Activated CD4-positive, alpha-beta T cell treated with anti-CD3 and anti-CD28 coated beads, Interleukin-2, amount 10 ng/mL, durations not matched to agents 24 days and 14 days (primary cell): ENCODE measurements at regions not wholly inside any gene's neighbourhood (a gene's known extent, or its start where the extent isn't known, plus 50 kb on each side); places are given as distances from the start of the nearest gene placed in this dataset.
"Not testable (repeated sequence)": the region's sequence is repeated elsewhere in the genome, so short reads cannot be mapped to it uniquely, and the experiment has no call there.

Experiments used
- DNase-seq: peaks from one replicate; pipeline ENCODE4 v3.0.0; 2022
- H3K27ac Mint-ChIP-seq: one replicate; pipeline ENCODE4 v1.8.0; 2022; ENCODE audit warnings: mild to moderate bottlenecking, mixed read lengths
- H3K27me3 Mint-ChIP-seq: one replicate; pipeline ENCODE4 v1.8.0; 2022; ENCODE audit warnings: mixed read lengths
- H3K36me3 Mint-ChIP-seq: one replicate; pipeline ENCODE4 v1.8.0; 2022; ENCODE audit warnings: low read depth, mild to moderate bottlenecking, mixed read lengths
- H3K4me1 Mint-ChIP-seq: one replicate; pipeline ENCODE4 v1.8.0; 2021; ENCODE audit warnings: mixed read lengths
- H3K4me3 Mint-ChIP-seq: one replicate; pipeline ENCODE4 v1.8.0; 2022; ENCODE audit warnings: mild to moderate bottlenecking, moderate library complexity, mixed read lengths
- H3K9me3 Mint-ChIP-seq: one replicate; pipeline ENCODE4 v1.8.0; 2021; ENCODE audit warnings: mixed read lengths
- intact Hi-C: fragments of 100-400 bp; cut with micrococcal nuclease; formaldehyde crosslinking; loops from one replicate; pipeline ENCODE4 v1.15.1; 2023

DNA sequence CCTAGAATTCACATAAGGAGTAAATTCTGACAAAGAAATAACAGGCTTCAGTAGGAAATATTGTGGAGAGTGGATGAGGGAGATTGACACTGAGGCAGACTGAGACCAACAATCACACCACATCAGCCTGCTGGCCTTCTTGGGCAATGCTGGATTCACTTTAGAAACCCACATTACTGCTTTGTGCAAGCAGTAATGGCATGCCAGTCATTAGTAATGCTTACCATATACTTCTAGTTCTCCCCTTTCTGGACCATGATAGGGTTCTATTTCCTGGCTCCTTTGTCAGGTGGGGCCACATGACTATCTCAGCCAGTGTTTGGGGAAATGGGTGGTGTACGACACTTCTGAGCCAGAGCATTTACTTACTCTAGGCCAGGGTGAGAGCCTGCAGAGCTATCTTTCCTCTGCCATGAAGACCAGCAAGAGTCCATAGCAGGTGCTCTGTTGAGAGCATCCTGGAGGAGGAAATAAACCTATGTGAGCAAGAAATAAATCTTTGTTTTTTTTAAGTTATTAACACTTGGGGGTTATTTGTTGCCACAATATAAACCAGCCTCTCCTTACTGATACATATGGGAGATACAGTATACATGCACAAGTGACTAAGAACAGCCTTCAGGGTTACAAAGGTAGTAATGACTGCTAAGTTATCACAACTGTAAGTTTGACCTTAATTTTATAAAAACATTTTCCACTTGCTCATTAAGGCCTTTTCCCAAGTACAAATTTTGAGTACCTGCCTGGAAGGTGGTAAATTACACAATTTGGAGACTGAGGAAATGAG lies 89.3 kb upstream of the TANK start:
- H3K27ac Mint-ChIP-seq: no peak overlapping the region
- peaks cover 16% of the 10 kb centered on the region for H3K9me3 Mint-ChIP-seq
- H3K4me1 Mint-ChIP-seq: peaks cover 21% of the 10 kb centered on the region
- H3K36me3 Mint-ChIP-seq: peaks cover 9% of the 10 kb centered on the region
- no peak for DNase-seq
- peaks cover 3% of the 10 kb centered on the region for H3K27me3 Mint-ChIP-seq
- no peak overlapping the region for H3K4me3 Mint-ChIP-seq
- intact Hi-C loops: no loop called here

DNA sequence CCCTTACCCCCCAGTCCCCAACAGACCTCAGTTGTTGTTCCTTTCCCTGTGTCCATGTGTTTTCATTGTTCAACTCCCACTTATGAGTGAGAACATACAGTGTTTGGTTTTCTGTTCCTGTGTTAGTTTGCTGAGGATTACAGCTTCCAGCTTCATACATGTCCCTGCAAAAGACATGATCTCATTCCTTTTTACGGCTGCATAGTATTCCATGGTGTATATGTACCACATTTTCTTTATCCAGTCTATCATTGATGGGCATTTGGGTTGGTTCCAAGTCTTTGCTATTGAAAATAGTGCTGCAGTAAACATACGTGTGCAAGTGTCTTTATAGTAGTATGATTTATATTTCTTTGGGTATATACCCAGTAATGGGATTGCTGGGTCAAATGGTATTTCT lies 87.8 kb upstream of the TANK start:
- H3K36me3 Mint-ChIP-seq, intact Hi-C loops, H3K27me3 Mint-ChIP-seq, DNase-seq, H3K27ac Mint-ChIP-seq, H3K4me3 Mint-ChIP-seq: not testable (repeated sequence)
- Mint-ChIP-seq H3K4me1 (peaks cover 32% of the 10 kb centered on the region), H3K9me3 (peaks cover 16% of the 10 kb centered on the region)

DNA sequence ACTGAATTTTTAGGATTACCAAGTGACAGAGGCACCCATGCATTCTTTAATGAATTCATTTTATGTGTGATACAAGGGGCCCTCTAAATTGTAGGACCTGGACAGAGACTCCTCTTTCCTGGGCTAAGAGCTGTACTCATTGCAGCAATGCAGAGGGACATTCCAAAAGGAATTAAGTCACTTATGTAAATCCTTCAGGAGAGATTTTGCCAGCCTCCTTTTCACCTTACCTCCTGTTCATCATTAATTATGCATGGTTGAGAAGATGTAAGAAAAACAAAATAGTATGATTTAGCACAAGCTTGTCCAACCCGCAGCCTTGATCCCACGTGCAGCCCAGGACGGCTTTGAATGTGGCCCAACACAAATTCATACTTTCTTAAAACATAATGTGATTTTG lies 84.5 kb upstream of the TANK start:
- no peak for DNase-seq
- intact Hi-C loops: loop anchor here (2.0 to 5.0 kb wide), 8 partner anchors 558 to 1168 kb away; partner anchors contain the start of gene DPP4
- Mint-ChIP-seq H3K9me3 (peaks cover 20% of the 10 kb centered on the region), H3K27ac (no peak overlapping the region), H3K4me3 (no peak overlapping the region), H3K36me3 (peaks cover 9% of the 10 kb centered on the region), H3K4me1 (peaks cover 49% of the 10 kb centered on the region), H3K27me3 (no peaks in the 10 kb centered on the region)

DNA sequence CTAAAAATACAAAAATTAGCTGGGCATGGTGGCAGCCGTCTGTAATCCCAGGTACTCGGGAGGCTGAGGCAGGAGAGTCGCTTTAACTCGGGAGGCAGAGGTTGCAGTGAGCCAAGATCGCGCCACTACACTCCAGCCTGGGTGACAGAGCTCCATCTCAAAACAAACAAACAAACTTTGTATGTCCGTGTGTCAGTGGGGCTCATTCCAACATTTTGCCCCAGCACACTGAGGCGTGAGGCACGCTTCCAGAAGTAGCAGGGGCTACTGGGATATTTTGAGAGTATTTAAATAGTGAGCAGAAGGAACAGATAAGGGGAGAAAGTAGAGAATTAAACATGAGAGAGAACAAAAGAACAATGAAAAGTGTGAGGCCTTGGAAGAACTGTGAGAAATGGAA lies 83.3 kb upstream of the TANK start:
- Mint-ChIP-seq H3K4me3 (peak overlapping the region; percentile 40), H3K4me1 (peaks cover 47% of the 10 kb centered on the region)

DNA sequence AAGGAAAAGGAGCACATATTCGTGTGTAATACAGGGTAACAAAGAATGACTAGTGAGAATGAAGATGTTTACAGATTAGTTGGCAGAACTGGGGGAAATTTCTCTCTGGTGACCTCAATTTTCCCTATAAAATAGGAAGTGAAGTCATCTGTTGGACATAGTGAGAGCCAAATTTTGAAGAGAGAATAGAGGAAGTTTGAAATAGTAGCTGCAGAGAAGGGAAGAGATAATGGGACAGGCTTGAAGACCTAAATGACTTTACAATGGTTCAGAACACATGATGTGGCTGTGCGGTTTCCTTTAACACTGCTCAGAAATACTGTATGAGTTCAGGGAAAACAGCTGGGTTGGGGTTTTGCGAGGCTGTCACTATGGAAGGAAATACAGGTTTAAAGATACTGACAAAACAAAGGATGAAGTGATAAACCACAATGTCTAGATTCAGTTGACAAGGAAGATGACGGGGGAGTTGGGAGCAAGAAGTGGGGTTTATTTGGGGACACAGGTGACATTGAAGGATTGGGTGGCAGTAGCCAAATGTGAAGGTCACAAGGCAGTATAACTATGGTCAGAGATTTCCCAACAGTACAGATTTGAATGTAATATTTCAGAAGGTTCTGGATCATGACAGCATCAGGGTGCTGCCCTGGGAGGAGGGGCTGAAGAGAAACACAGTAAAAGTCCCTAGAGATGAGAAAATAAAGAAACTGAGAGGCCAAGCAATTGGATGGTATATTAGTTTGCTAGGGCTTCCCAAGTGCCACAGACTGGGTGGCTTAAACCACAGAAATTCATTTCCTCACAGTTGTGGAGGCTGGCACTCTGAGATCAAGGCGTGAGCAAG lies 82.6 kb upstream of the TANK start:
- Mint-ChIP-seq H3K4me1 (peaks cover 50% of the 10 kb centered on the region), H3K4me3 (peak overlapping the region; percentile 40), H3K27ac (peak overlapping the region; percentile 90), H3K27me3 (no peaks in the 10 kb centered on the region), H3K36me3 (peaks cover 9% of the 10 kb centered on the region), H3K9me3 (peaks cover 15% of the 10 kb centered on the region)
- DNase-seq: peak; percentile 95
- intact Hi-C loops: loop anchor here (1.0 to 5.0 kb wide), 18 partner anchors 10 to 1170 kb away; partner anchors contain the start of genes DPP4 and TANK

More for the DNA sequence above, 83.3 kb upstream of the TANK start:
- Mint-ChIP-seq H3K9me3 (peaks cover 20% of the 10 kb centered on the region), H3K27ac (peak overlapping the region; percentile 90), H3K27me3 (no peaks in the 10 kb centered on the region), H3K36me3 (peaks cover 9% of the 10 kb centered on the region)
- intact Hi-C loops: loop anchor here (1.0 to 5.0 kb wide), 16 partner anchors 27 to 1170 kb away; partner anchors contain the start of genes DPP4 and TANK
- peak; percentile 67 for DNase-seq

DNA sequence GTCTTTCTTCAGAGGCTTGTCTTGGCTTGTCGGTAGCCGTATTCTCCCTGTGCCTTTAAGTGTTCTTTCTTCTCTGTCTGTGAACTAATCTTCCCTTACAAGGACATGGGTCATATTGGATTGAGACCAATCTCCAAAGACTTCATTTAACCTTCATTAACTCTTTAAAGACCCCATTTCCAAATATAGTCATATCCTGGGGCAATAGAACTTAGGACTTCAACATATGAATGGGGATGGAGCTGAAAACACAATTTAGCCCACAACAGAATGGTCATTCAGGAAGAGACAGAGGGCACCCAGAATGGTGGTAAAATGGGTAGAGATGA lies 82.1 kb upstream of the TANK start:
- Mint-ChIP-seq H3K36me3 (peaks cover 6% of the 10 kb centered on the region), H3K9me3 (peaks cover 12% of the 10 kb centered on the region), H3K4me1 (peaks cover 50% of the 10 kb centered on the region), H3K4me3 (peak overlapping the region; percentile 40), H3K27ac (peak overlapping the region; percentile 90), H3K27me3 (no peaks in the 10 kb centered on the region)
- DNase-seq: no peak
- intact Hi-C loops: loop anchor here (1.0 to 5.0 kb wide), 9 partner anchors 9 to 1171 kb away; partner anchors contain the start of gene DPP4

DNA sequence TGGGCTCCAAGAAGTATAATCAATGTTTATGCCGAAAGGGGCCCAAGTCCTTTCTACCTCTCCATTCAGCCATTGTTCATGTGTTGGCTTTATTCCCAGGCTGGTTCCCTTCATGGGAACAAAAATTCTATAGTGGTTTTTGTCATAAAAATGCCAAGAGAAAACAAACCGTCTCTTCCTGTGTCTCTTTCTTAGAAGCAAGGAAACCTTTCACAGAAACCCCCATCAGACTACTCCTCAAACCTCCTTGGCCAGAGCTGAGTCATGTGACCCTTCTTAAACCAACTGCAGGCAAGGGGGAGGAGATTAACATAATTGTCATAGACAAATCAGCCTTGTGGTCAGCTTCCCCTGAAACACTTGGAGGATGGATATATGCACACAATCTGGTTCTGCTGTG lies 75.1 kb upstream of the TANK start:
- H3K4me3 Mint-ChIP-seq: peak overlapping the region; percentile 10
- peaks cover 6% of the 10 kb centered on the region for H3K36me3 Mint-ChIP-seq
- peaks cover 36% of the 10 kb centered on the region for H3K4me1 Mint-ChIP-seq
- intact Hi-C loops: no loop called here
- peaks cover 9% of the 10 kb centered on the region for H3K9me3 Mint-ChIP-seq
- H3K27me3 Mint-ChIP-seq: no peaks in the 10 kb centered on the region
- no peak for DNase-seq
- no peak overlapping the region for H3K27ac Mint-ChIP-seq

DNA sequence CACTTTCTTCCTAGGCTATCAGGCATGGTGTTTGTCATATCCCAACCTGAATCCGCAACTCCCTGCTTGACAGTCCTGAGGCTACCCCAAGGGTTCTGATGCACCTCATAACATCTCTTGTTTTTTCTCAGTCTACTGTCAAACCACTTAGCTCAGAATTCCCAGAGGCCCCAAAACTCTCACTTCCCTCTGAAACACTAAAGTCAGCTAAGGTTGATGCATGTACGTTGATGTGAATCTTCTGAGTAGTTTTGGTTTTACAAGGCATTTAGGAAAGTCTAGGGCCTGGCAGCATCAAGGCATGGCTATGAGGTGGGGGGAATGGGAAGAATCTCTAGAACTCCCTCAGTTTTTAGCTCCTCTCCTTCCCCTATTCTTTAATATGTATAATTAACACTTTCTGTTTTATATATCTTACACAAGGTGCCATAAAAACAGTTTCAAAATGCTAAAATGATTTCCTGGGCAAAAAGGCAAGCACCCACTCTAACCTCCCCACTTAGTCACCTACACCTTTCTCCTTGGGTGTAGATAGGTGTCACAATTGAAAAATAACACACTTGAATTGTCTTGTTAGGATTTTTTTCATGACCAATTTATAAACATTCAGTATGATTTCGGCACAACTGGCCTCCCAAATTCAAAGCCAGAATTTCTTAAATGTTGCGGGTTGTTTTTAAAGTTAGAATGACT lies 71.4 kb upstream of the TANK start:
- no peaks in the 10 kb centered on the region for H3K27me3 Mint-ChIP-seq
- peak overlapping the region; percentile 14 for H3K27ac Mint-ChIP-seq
- peak overlapping the region; percentile 16 for H3K4me3 Mint-ChIP-seq

DNA sequence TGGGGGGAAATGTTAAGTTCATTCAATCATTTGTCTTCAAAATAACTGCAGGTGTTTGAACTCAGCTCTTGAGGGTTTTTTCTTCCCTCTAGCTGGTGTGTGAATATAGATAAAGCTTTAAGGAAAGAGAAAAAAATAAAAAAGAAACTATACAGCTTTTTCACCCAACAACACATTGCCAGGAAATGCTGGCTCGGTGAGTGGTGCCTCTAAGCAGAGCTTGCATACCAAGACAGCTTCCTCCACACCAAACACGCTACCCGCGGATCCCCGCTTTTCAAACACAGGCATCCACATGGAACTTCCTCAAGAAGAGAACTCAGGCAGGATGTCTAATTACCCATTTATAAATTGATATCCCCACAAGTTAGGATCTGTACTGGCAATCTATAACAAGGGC lies 69.8 kb upstream of the TANK start:
- Mint-ChIP-seq H3K4me1 (peaks cover 49% of the 10 kb centered on the region), H3K27ac (peak overlapping the region; percentile 88)

More for the DNA sequence above, 71.4 kb upstream of the TANK start:
- intact Hi-C loops: no loop called here
- Mint-ChIP-seq H3K4me1 (peaks cover 46% of the 10 kb centered on the region), H3K9me3 (peaks cover 9% of the 10 kb centered on the region), H3K36me3 (peaks cover 5% of the 10 kb centered on the region)
- no peak for DNase-seq

DNA sequence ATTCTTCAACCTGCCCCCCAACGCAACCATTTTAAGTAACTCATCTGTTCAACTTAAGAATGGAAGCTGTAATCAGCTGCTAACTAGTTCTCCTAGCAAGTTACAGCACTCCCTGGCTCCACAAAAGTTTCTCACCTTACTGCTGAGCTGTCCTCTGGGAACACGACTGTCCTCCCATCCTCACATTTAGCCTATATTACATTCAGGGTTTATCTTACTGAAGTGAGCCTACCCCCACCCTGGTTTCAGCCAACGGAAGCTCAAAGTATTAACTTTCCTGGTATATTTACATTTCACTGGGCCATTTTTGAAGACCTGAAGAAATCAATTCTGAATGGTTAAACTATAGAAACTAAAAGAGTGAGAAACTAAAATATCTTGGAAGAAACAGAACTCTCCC lies 64.9 kb upstream of the TANK start:
- Mint-ChIP-seq H3K4me3 (no peak overlapping the region), H3K4me1 (peaks cover 26% of the 10 kb centered on the region), H3K9me3 (peaks cover 8% of the 10 kb centered on the region), H3K36me3 (no peaks in the 10 kb centered on the region), H3K27ac (no peak overlapping the region), H3K27me3 (no peaks in the 10 kb centered on the region)
- intact Hi-C loops: no loop called here
- DNase-seq: no peak

More for the DNA sequence above, 69.8 kb upstream of the TANK start:
- intact Hi-C loops: loop anchor here (2.0 to 5.0 kb wide), 2 partner anchors 16 to 47 kb away; no protein-coding TSS in a partner anchor
- peak; percentile 88 for DNase-seq
- peaks cover 1% of the 10 kb centered on the region for H3K36me3 Mint-ChIP-seq
- peaks cover 10% of the 10 kb centered on the region for H3K9me3 Mint-ChIP-seq
- no peaks in the 10 kb centered on the region for H3K27me3 Mint-ChIP-seq
- H3K4me3 Mint-ChIP-seq: peak overlapping the region; percentile 69

DNA sequence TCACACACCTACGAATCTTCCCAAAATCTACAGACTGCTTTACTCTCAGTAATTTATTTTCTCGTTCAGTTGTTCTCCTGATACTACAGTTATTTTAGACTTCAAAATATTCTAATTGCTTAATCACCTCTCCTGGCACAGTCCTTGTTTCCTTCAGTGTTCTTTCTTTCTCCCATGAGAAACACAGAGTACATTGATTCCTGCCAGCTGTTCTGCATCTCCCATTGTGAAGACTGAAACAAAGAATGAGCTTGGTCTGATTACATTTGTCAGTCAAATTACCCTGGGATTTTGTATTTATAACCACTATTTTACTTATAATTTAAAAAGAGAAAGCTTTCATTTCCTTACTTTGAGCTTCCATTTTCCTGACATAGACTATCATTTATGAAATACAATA lies 63.9 kb upstream of the TANK start:
- Mint-ChIP-seq H3K27ac (no peak overlapping the region), H3K9me3 (peaks cover 8% of the 10 kb centered on the region), H3K36me3 (no peaks in the 10 kb centered on the region), H3K4me1 (peaks cover 16% of the 10 kb centered on the region), H3K4me3 (no peak overlapping the region), H3K27me3 (no peaks in the 10 kb centered on the region)
- intact Hi-C loops: no loop called here
- DNase-seq: no peak

DNA sequence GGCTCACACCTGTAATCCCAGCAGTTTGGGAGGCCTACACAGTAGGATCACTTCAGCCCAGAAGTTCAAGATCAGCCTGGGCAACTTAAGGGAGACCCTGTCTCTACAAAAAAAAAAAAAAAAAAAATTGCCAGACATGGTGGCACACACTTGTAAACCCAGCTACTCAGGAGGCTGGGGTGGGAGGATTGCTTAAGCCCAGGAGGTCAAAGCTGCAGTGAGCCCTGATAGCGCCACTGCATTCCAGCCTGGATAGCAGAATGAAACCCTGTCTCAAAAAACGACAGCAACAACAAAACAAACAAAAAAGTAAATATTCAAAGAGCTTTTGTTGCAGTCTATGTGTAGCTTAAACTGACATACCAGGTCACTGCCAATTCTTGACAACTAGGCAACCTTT lies 63.1 kb upstream of the TANK start:
- Mint-ChIP-seq H3K27me3 (no peaks in the 10 kb centered on the region), H3K9me3 (peaks cover 8% of the 10 kb centered on the region), H3K36me3 (no peaks in the 10 kb centered on the region), H3K4me1 (peaks cover 12% of the 10 kb centered on the region), H3K27ac (no peak overlapping the region), H3K4me3 (no peak overlapping the region)
- no peak for DNase-seq
- intact Hi-C loops: no loop called here

DNA sequence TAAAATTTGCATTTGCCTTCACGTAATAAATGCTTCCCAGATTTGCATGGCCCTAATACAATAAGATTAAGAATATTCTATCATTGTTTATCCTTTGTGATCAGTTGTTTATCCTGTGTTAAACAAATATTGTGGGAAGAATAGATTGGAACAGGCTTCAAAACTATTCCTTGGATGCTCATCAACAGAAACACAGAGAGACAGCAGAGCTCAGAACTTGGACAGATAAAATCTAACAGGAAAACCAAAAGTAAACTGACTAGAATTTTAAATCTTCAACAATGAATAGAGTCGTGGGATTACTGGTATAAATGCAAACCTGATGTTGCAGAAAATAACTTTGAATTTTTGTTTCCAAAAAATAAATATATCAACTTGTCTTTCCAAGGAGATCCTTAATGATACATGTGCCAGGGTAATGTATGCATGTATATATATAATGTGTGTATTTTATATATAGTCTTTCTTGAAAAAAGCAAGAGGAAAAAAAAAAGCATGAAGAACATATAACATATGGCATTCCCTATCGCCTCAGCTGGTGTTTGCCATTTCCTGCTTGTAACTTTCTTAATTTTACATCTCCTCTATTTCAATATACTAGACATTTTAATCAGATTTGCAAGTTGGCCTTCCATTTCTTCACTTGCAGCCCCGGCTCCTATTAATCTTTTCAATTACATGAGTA lies 59.9 kb upstream of the TANK start:
- no peak for DNase-seq
- Mint-ChIP-seq H3K27me3 (no peaks in the 10 kb centered on the region), H3K27ac (no peak overlapping the region), H3K36me3 (no peaks in the 10 kb centered on the region), H3K9me3 (peaks cover 3% of the 10 kb centered on the region), H3K4me1 (peaks cover 15% of the 10 kb centered on the region), H3K4me3 (no peak overlapping the region)
- intact Hi-C loops: no loop called here
